K562 (cell line): ENCODE measurements at regions not wholly inside any gene's neighbourhood (a gene's known extent, or its start where the extent isn't known, plus 50 kb on each side); places are given as distances from the start of the nearest gene placed in this dataset.

Source experiments
- ATAC-seq: fragments of 200-7000 bp; cut with Tn5 transposase; 3 replicates; pipeline ENCODE4 v1.9.1; 2020; ENCODE audit warnings: moderate library complexity
- BruUV-seq: library from RNA; stranded (reverse); fragments of 400-500 nt; replicated peaks from 2 replicates; lab custom pipeline; 2021; lab: Mats Ljungman, UMichigan
- CTCF ChIA-PET: fragments of 300-600 bp; formaldehyde crosslinking; extraction: SDS; loops from one replicate; lab custom pipeline; 2021; ENCODE audit warnings: low intra/inter-chr PET ratio; lab: Yijun Ruan, JAX
- POLR2A ChIA-PET: fragments of 300-600, 350-650 bp; sonication (Branson Sonifier 250); formaldehyde crosslinking; extraction: SDS; loops from one replicate; lab custom pipeline; 2021; ENCODE audit warnings: antibody characterized with exemption, inconsistent platforms; lab: Yijun Ruan, JAX
- DNase-seq, 4 experiments: peaks; one replicate each; pipeline versions ENCODE4 v3.0.0 to v3.0.0-alpha.2; 2011 to 2018; ENCODE audit warnings: low spot score in 3 of 4, mixed read lengths in 3 of 4; ENCODE audit errors: extremely low read depth in 1 of 4
- FAIRE-seq: peaks from 2 replicates; lab custom pipeline; 2011; peaks lifted over from hg19 to GRCh38; lab: Jason Lieb, UNC
- H2AFZ ChIP-seq: 2 replicates; pipeline ENCODE4 v1.6.0; 2011; ENCODE audit warnings: low read depth, low read length, control low read depth, inconsistent platforms
- H3K27ac ChIP-seq: fragments of 200-600 bp; 3 replicates; pipeline ENCODE4 v1.8.0; 2011; ENCODE audit warnings: low read depth, mild to moderate bottlenecking, control low read depth, inconsistent platforms, low read length, moderate library complexity, mixed read lengths; ENCODE audit errors: extremely low read depth
- H3K27me3 ChIP-seq, 2 experiments: fragments of 300-600 bp in 1 of 2; 2 replicates in 1 of 2; 3 replicates in 1 of 2; pipeline versions ENCODE4 v1.6.0 to v1.8.0; 2011; ENCODE audit warnings: inconsistent platforms in 2 of 2, low read length in 2 of 2, mild to moderate bottlenecking in 1 of 2, mixed read lengths in 1 of 2, moderate library complexity in 1 of 2; ENCODE audit not compliant: control insufficient read depth in 2 of 2, insufficient read depth in 2 of 2
- H3K36me3 ChIP-seq: fragments of 300-600 bp; 3 replicates; pipeline ENCODE4 v1.8.0; 2011; ENCODE audit warnings: mild to moderate bottlenecking, low read length, inconsistent platforms; ENCODE audit not compliant: control insufficient read depth, insufficient read depth
- H3K4me1 ChIP-seq, 2 experiments: fragments of 200-600 bp in 1 of 2; replicated peaks in 1 of 2; 2 replicates in 1 of 2; 3 replicates in 1 of 2; pipeline versions ENCODE4 v1.5.1 to v1.8.0; 2011; ENCODE audit warnings: inconsistent platforms in 2 of 2, low read length in 2 of 2, mild to moderate bottlenecking in 1 of 2, mixed read lengths in 1 of 2, moderate library complexity in 1 of 2; ENCODE audit not compliant: control insufficient read depth in 2 of 2, insufficient read depth in 2 of 2
- H3K4me2 ChIP-seq: 2 replicates; pipeline ENCODE4 v1.6.1; 2011; ENCODE audit warnings: low read length, control low read depth, inconsistent platforms, mixed read lengths; ENCODE audit not compliant: insufficient read depth
- H3K4me3 ChIP-seq: fragments of 200-600 bp; sonication (generic), shearing (Covaris generic); 2 replicates; pipeline ENCODE4 v1.5.1; 2016; ENCODE audit warnings: control low read depth, inconsistent platforms
- H3K79me2 ChIP-seq: fragments of 200-600 bp; 3 replicates; pipeline ENCODE4 v1.8.0; 2011; ENCODE audit warnings: low read length, inconsistent platforms; ENCODE audit not compliant: control insufficient read depth, insufficient read depth
- H3K9ac ChIP-seq, 2 experiments: 2 replicates each; pipeline versions ENCODE4 v1.6.0 to v1.6.1; 2011; ENCODE audit warnings: low read depth in 2 of 2, low read length in 2 of 2, control low read depth in 1 of 2, inconsistent platforms in 1 of 2, mild to moderate bottlenecking in 1 of 2, mixed read lengths in 1 of 2; ENCODE audit not compliant: insufficient read depth in 1 of 2
- H3K9me1 ChIP-seq: one replicate; pipeline ENCODE4 v1.6.0; 2011; ENCODE audit warnings: inconsistent platforms, mild to moderate bottlenecking, low read length, moderate library complexity; ENCODE audit not compliant: control insufficient read depth, insufficient read depth
- H3K9me3 ChIP-seq: replicated peaks from 2 replicates; pipeline ENCODE4 v1.5.1; 2011; ENCODE audit warnings: low read depth, low read length, inconsistent platforms; ENCODE audit not compliant: control insufficient read depth, insufficient read depth
- H4K20me1 ChIP-seq: replicated peaks from 2 replicates; pipeline ENCODE4 v1.6.1; 2011; ENCODE audit warnings: low read length, inconsistent platforms, mixed read lengths; ENCODE audit not compliant: control insufficient read depth, insufficient read depth
- MYC ChIP-seq, 2 experiments: fragments of 250-450 bp in 1 of 2; sonication (Bioruptor Pico) in 1 of 2; IDR thresholded peaks; 2 replicates each; pipeline versions ENCODE4 v1.5.1 to v1.6.1; 2012 to 2021; ENCODE audit warnings: low read depth in 2 of 2, borderline replicate concordance in 1 of 2, improper control_type of control experiment in 1 of 2, low read length in 1 of 2, mild to moderate bottlenecking in 1 of 2, moderate library complexity in 1 of 2
- SMAD3 ChIP-seq: fragments of 450-650 bp; formaldehyde crosslinking; conservative IDR thresholded peaks from 2 replicates; pipeline ENCODE4 v1.4.0; 2020; ENCODE audit warnings: mild to moderate bottlenecking
- WGBS: fragments of 100-300 bp; shearing (Covaris generic); methylation state at CpG from one replicate; pipeline ENCODE4 v1.1.6; 2016; ENCODE audit warnings: low coverage, mixed read lengths; ENCODE audit not compliant: insufficient coverage; ENCODE audit errors: missing lambda C conversion rate; 5-methylcytosine and 5-hydroxymethylcytosine counted together
- in situ Hi-C: fragments of 300-500 bp; cut with MboI; formaldehyde crosslinking; loops from 4 replicates; pipeline ENCODE4 v1.15.0; 2018; ENCODE audit warnings: inconsistent platforms, mixed read lengths
- intact Hi-C: fragments of 100-400 bp; cut with micrococcal nuclease; formaldehyde crosslinking; loops from 2 replicates; pipeline ENCODE4 v1.14.2; 2022
- TF ChIP-seq, protein P1 (sequence below): fragments of 200-800 bp; sonication (Bioruptor generic); IDR thresholded peaks from 2 replicates; pipeline ENCODE4 v1.6.1; 2017; ENCODE audit warnings: missing genetic modification characterization, missing compliant biosample characterization
- TF ChIP-seq, protein P2 (sequence below): fragments of 450-650 bp; IDR thresholded peaks from 2 replicates; pipeline ENCODE4 v1.7.0; 2016; ENCODE audit warnings: borderline replicate concordance

GRCh38 chr7:13420726-13421125 is 568.7 kb downstream of the ETV1 start:
- ATAC-seq = no peak
- intact Hi-C loops = no loop called here
- no peak for DNase-seq
- Histone ChIP-seq H3K4me1 (no peaks in the 10 kb centered on the region), H3K9me3 (no peaks in the 10 kb centered on the region), H3K79me2 (no peaks in the 10 kb centered on the region), H2AFZ (no peak overlapping the region), H3K9me1 (no peaks in the 10 kb centered on the region), H3K27me3 (no peaks in the 10 kb centered on the region), H3K27ac (no peak overlapping the region), H3K4me2 (no peak overlapping the region), H4K20me1 (no peaks in the 10 kb centered on the region), H3K4me3 (no peak overlapping the region), H3K36me3 (no peaks in the 10 kb centered on the region), H3K9ac (no peak overlapping the region)
- in situ Hi-C loops = no loop called here
- no peak for TF ChIP-seq SMAD3
- TF ChIP-seq, protein P1, sequence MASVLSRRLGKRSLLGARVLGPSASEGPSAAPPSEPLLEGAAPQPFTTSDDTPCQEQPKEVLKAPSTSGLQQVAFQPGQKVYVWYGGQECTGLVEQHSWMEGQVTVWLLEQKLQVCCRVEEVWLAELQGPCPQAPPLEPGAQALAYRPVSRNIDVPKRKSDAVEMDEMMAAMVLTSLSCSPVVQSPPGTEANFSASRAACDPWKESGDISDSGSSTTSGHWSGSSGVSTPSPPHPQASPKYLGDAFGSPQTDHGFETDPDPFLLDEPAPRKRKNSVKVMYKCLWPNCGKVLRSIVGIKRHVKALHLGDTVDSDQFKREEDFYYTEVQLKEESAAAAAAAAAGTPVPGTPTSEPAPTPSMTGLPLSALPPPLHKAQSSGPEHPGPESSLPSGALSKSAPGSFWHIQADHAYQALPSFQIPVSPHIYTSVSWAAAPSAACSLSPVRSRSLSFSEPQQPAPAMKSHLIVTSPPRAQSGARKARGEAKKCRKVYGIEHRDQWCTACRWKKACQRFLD (CRISPR knock-in tag) = no peak
- TF ChIP-seq, protein P2, sequence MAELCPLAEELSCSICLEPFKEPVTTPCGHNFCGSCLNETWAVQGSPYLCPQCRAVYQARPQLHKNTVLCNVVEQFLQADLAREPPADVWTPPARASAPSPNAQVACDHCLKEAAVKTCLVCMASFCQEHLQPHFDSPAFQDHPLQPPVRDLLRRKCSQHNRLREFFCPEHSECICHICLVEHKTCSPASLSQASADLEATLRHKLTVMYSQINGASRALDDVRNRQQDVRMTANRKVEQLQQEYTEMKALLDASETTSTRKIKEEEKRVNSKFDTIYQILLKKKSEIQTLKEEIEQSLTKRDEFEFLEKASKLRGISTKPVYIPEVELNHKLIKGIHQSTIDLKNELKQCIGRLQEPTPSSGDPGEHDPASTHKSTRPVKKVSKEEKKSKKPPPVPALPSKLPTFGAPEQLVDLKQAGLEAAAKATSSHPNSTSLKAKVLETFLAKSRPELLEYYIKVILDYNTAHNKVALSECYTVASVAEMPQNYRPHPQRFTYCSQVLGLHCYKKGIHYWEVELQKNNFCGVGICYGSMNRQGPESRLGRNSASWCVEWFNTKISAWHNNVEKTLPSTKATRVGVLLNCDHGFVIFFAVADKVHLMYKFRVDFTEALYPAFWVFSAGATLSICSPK = no peak
- TF ChIP-seq MYC (IDR thresholded peaks at IDR 0.05; ENCODE audit: low read depth, low read length) = no peak
- TF ChIP-seq MYC (CRISPR knock-in tag; IDR thresholded peaks at IDR 0.05; ENCODE audit: borderline replicate concordance, low read depth) = no peak
- ChIA-PET POLR2A (no interaction called here), CTCF (no interaction called here)
- 0% methylated on average over 2 of the region's 2 CpGs for WGBS
- BruUV-seq = no TSS peak
- FAIRE-seq = no peak
